ENCODE measurements at regions not wholly inside any gene's neighbourhood (a gene's known extent, or its start where the extent isn't known, plus 50 kb on each side); places are given as distances from the start of the nearest gene placed in this dataset.

DNA sequence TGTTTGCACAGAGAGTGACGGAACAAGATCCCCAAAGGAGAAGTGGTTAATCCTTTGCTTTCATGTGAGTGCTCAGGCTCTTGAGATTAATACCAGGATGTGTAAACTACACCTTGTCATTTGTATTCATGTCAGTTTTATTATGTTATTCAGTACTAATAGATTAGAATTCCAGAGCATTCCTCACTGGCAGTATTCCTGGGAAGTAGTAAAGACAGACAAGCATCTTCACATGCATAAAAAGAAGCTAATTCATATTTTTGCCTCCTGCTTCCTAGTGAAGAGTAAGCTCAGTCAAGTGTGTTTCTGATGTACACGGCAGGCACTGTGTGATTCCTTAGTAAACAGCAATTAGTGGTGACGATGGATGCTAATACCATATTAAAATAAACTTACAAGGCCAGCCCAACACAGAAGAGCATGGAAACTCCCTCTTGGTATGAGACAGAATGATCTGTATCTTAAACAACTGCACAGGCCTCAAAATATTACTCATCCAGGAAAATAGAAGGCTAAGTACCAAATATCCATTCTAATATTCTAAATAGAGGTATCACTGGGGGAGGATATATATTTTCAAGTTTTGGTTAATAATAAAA is 336.8 kb upstream of the MCTP2 start:
- Histone ChIP-seq H3K9me3 (no peaks in the 10 kb centered on the region), H3K36me3 (no peaks in the 10 kb centered on the region), H3K27me3 (no peaks in the 10 kb centered on the region), H3K27ac (no peak overlapping the region), H3K4me1 (no peaks in the 10 kb centered on the region), H3K4me3 (no peak overlapping the region)
- no peak for DNase-seq
- no peak for TF ChIP-seq POLR2A (IDR thresholded peaks at IDR 0.05)

DNA sequence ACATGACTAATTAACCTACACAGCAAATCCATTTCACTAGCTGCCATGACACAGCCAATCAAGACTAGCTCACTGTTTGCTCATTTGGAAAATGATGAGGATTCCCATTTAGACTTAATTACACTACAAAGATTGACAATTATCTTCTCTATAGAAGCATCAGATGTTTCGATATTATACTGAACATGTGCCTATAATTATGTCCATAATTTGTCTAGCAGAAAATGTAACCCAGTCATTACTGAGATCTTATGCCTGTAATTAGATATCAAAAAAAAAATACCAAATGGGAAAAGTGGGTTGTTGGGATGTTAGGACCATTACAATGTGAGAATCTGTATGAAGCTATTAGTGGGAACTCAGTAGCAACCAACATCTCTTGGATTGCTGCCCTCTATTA is 344.2 kb upstream of the MCTP2 start:
- no peaks in the 10 kb centered on the region for H3K36me3 ChIP-seq
- no peak overlapping the region for H3K4me3 ChIP-seq
- no peak for DNase-seq
- no peak overlapping the region for H3K27ac ChIP-seq
- no peak for TF ChIP-seq POLR2A (IDR thresholded peaks at IDR 0.05)
- no peaks in the 10 kb centered on the region for H3K4me1 ChIP-seq
- H3K9me3 ChIP-seq = no peaks in the 10 kb centered on the region
- no peaks in the 10 kb centered on the region for H3K27me3 ChIP-seq

DNA sequence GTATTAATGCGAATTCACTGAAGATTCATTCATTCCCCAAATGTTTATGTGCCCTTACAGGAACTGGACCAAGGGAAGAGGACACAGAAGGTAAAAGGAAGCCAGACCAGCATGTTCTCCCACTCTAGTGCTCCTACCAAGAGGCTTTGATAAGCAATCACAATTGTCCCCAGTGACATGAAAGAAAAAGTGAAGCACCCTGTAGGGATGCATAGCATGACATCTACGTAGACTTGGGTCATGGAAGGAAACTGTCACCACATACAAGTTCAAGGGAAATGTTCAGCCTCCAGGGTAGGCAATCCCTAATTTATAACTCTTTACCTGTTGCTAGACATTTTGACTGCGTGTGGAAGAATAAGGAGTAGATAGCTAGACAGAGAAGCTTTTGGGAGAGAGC is 348.6 kb upstream of the MCTP2 start:
- Histone ChIP-seq H3K27ac (no peak overlapping the region), H3K27me3 (no peaks in the 10 kb centered on the region), H3K36me3 (no peaks in the 10 kb centered on the region), H3K4me3 (no peak overlapping the region), H3K4me1 (no peaks in the 10 kb centered on the region), H3K9me3 (no peaks in the 10 kb centered on the region)
- TF ChIP-seq, protein P1, sequence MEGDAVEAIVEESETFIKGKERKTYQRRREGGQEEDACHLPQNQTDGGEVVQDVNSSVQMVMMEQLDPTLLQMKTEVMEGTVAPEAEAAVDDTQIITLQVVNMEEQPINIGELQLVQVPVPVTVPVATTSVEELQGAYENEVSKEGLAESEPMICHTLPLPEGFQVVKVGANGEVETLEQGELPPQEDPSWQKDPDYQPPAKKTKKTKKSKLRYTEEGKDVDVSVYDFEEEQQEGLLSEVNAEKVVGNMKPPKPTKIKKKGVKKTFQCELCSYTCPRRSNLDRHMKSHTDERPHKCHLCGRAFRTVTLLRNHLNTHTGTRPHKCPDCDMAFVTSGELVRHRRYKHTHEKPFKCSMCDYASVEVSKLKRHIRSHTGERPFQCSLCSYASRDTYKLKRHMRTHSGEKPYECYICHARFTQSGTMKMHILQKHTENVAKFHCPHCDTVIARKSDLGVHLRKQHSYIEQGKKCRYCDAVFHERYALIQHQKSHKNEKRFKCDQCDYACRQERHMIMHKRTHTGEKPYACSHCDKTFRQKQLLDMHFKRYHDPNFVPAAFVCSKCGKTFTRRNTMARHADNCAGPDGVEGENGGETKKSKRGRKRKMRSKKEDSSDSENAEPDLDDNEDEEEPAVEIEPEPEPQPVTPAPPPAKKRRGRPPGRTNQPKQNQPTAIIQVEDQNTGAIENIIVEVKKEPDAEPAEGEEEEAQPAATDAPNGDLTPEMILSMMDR (IDR thresholded peaks at IDR 0.05) = no peak
- no peak for TF ChIP-seq POLR2A (IDR thresholded peaks at IDR 0.05)
- DNase-seq = no peak

DNA sequence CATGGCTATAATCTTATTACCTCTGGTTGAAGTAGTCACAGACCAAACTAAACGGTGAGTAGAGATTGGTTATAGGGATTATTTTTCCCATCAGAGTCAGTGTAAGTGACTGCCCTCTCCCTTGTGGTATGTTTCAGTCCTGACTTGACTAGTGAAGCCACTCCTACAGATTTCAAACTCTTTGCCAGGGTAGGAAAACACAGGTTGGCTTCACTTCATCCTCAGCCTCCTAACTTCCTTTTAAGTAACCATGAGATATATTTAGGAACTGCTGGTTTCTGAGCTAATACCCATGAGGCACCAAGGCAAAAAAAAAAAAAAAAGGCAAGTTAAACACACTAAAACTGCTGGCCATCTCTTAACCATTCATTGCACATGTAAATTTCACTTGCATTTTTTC is 349.2 kb upstream of the MCTP2 start:
- DNase-seq = no peak
- no peaks in the 10 kb centered on the region for H3K4me1 ChIP-seq
- H3K9me3 ChIP-seq = no peaks in the 10 kb centered on the region
- no peaks in the 10 kb centered on the region for H3K27me3 ChIP-seq
- H3K36me3 ChIP-seq = no peaks in the 10 kb centered on the region
- H3K4me3 ChIP-seq = no peak overlapping the region
- no peak overlapping the region for H3K27ac ChIP-seq
- TF ChIP-seq POLR2A (IDR thresholded peaks at IDR 0.05) = no peak
- TF ChIP-seq, protein P1 (IDR thresholded peaks at IDR 0.05) = no peak

DNA sequence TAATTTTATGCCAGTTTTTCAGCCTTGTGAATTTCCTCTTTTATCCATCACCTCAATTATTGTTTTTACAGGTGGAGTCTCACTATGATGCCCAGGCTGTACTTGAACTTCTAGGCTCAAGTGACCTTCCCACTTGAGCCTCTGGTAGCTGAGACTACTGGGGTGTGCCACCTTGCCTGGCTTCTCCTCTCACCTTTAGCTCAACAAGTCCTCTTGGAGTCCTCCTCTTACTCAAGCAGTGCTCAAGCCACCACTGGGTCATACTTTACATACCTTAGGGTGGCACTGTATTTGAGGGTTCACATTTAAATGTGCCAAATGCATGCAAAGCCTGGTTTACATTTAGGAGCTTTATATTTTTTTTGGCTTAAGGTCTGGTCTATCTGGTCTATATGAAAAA is 350.1 kb upstream of the MCTP2 start:
- no peak for TF ChIP-seq POLR2A (IDR thresholded peaks at IDR 0.05)
- TF ChIP-seq, protein P1 (IDR thresholded peaks at IDR 0.05) = no peak
- Histone ChIP-seq H3K27me3 (no peaks in the 10 kb centered on the region), H3K4me3 (no peak overlapping the region), H3K9me3 (no peaks in the 10 kb centered on the region), H3K36me3 (no peaks in the 10 kb centered on the region), H3K4me1 (no peaks in the 10 kb centered on the region), H3K27ac (no peak overlapping the region)
- no peak for DNase-seq

DNA sequence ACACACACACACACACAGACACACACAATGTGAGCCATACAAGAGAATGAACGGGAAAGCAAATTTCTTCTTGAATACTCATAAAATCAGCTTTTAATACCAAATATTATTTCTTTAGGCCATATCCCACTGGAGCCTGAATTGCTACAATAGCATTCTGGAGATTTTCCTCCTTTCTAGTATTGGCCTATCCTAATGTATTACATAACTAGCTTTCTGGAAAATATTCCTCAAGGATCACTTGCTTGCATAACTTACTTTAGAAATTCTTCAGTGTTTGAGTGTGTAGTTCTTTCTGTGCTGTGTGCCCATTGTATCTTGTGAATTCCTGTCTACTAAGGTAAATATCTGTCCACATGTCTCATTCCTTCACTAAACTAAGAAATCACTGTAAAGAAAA is 351.0 kb upstream of the MCTP2 start:
- DNase-seq = no peak
- Histone ChIP-seq H3K27ac (no peak overlapping the region), H3K9me3 (no peaks in the 10 kb centered on the region), H3K36me3 (no peaks in the 10 kb centered on the region), H3K4me3 (no peak overlapping the region), H3K4me1 (no peaks in the 10 kb centered on the region), H3K27me3 (no peaks in the 10 kb centered on the region)
- TF ChIP-seq, protein P1 (IDR thresholded peaks at IDR 0.05) = no peak
- no peak for TF ChIP-seq POLR2A (IDR thresholded peaks at IDR 0.05)

DNA sequence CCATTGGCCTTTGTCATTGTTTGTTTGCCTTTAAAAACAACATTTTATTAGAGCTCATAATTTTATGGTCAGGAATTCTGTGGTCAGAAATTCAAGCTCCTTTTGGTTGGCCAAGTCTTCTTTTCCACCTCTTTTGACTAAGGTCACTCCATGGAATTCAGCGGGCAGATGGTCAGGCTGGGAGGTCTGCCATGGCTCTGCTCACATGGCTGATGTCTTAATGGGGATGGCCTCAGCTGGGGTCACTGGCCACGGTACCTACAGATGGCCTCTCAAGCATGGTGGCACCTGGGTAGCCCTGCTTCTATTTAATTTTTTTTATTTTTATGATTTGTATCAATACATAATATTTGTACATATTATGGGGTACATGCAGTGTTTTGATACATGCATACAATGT is 360.8 kb upstream of the MCTP2 start:
- Histone ChIP-seq H3K36me3 (no peaks in the 10 kb centered on the region), H3K4me1 (no peaks in the 10 kb centered on the region), H3K4me3 (no peak overlapping the region), H3K27me3 (no peaks in the 10 kb centered on the region), H3K9me3 (no peaks in the 10 kb centered on the region), H3K27ac (no peak overlapping the region)
- TF ChIP-seq, protein P1 (IDR thresholded peaks at IDR 0.05) = no peak
- TF ChIP-seq POLR2A (IDR thresholded peaks at IDR 0.05) = no peak
- no peak for DNase-seq
